Transverse colon (tissue), 4 donors: ENCODE measurements at regions not wholly inside any gene's neighbourhood (a gene's known extent, or its start where the extent isn't known, plus 50 kb on each side); places are given as distances from the start of the nearest gene placed in this dataset.

Experiments
- CTCF ChIP-seq, 5 experiments: fragments of 200-600 bp in 3 of 5; fragments of 450-650 bp in 2 of 5; sonication (generic) in 3 of 5; IDR thresholded peaks; 1 replicate in 2 of 5; 2 replicates in 3 of 5; pipeline ENCODE4 v1.5.1; 2016 to 2017; ENCODE audit warnings: antibody characterized with exemption in 5 of 5, inconsistent platforms in 3 of 5, mild to moderate bottlenecking in 2 of 5, moderate library complexity in 1 of 5
- POLR2A ChIP-seq: fragments of 450-650 bp; IDR thresholded peaks from one replicate; pipeline ENCODE4 v1.6.1; 2016; ENCODE audit warnings: antibody characterized with exemption, mild to moderate bottlenecking, moderate library complexity
- POLR2AphosphoS5 ChIP-seq, 3 donors: sonication (generic); formaldehyde crosslinking; IDR thresholded peaks; one replicate each; pipeline ENCODE4 v1.6.1; 2016; ENCODE audit warnings: antibody characterized with exemption in 3 of 3

- TF ChIP-seq CTCF (IDR thresholded peaks at IDR 0.05), result no peak
- TF ChIP-seq POLR2A, result no peak
- TF ChIP-seq POLR2AphosphoS5 (IDR thresholded peaks at IDR 0.05), result no peak
Measured at GRCh38 chr2:176668912-176669311, 399.7 kb downstream of the MTX2 start.
